ENCODE measurements at regions not wholly inside any gene's neighbourhood (a gene's known extent, or its start where the extent isn't known, plus 50 kb on each side); places are given as distances from the start of the nearest gene placed in this dataset.

DNA sequence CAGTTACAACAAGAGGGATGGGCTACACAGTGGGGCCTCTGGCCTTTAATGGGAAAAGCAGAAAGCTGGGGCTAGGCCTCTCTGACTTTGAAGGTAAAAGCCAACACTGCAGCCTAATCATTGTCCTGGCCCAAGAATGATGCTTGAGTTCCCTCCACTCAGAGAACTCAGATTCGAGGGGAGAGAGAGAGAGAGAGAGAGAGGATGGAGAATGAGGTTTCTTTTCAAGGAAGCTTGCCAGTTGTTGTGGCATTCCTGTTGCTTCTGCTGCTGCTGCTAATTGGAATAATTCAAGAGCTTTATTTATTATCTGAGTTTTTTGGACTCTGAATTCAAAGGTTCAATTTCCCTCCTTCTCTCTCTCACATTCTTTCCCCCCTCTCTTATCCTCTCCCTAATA, 144.6 kb upstream of the IRX6 start:
- TF ChIP-seq, protein P1, sequence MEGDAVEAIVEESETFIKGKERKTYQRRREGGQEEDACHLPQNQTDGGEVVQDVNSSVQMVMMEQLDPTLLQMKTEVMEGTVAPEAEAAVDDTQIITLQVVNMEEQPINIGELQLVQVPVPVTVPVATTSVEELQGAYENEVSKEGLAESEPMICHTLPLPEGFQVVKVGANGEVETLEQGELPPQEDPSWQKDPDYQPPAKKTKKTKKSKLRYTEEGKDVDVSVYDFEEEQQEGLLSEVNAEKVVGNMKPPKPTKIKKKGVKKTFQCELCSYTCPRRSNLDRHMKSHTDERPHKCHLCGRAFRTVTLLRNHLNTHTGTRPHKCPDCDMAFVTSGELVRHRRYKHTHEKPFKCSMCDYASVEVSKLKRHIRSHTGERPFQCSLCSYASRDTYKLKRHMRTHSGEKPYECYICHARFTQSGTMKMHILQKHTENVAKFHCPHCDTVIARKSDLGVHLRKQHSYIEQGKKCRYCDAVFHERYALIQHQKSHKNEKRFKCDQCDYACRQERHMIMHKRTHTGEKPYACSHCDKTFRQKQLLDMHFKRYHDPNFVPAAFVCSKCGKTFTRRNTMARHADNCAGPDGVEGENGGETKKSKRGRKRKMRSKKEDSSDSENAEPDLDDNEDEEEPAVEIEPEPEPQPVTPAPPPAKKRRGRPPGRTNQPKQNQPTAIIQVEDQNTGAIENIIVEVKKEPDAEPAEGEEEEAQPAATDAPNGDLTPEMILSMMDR (IDR thresholded peaks at IDR 0.05), result no peak
- TF ChIP-seq, protein P2, sequence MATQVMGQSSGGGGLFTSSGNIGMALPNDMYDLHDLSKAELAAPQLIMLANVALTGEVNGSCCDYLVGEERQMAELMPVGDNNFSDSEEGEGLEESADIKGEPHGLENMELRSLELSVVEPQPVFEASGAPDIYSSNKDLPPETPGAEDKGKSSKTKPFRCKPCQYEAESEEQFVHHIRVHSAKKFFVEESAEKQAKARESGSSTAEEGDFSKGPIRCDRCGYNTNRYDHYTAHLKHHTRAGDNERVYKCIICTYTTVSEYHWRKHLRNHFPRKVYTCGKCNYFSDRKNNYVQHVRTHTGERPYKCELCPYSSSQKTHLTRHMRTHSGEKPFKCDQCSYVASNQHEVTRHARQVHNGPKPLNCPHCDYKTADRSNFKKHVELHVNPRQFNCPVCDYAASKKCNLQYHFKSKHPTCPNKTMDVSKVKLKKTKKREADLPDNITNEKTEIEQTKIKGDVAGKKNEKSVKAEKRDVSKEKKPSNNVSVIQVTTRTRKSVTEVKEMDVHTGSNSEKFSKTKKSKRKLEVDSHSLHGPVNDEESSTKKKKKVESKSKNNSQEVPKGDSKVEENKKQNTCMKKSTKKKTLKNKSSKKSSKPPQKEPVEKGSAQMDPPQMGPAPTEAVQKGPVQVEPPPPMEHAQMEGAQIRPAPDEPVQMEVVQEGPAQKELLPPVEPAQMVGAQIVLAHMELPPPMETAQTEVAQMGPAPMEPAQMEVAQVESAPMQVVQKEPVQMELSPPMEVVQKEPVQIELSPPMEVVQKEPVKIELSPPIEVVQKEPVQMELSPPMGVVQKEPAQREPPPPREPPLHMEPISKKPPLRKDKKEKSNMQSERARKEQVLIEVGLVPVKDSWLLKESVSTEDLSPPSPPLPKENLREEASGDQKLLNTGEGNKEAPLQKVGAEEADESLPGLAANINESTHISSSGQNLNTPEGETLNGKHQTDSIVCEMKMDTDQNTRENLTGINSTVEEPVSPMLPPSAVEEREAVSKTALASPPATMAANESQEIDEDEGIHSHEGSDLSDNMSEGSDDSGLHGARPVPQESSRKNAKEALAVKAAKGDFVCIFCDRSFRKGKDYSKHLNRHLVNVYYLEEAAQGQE (IDR thresholded peaks at IDR 0.05; ENCODE audit: insufficient read depth in 1 of 2, low read depth in 2 of 2, low read length in 1 of 2), result no peak
- TF ChIP-seq SIN3A (IDR thresholded peaks at IDR 0.05; ENCODE audit: borderline replicate concordance, insufficient read depth, low read depth, low read length), result no peak

All from Panc1 (cell line).